H1 (cell line): ENCODE measurements at regions not wholly inside any gene's neighbourhood (a gene's known extent, or its start where the extent isn't known, plus 50 kb on each side); places are given as distances from the start of the nearest gene placed in this dataset.

Experiments used
- CTCF ChIA-PET: fragments of 300-600 bp; sonication (Branson Sonifier 250); formaldehyde crosslinking; loops from one replicate; lab custom pipeline; 2021; ENCODE audit not compliant: partially characterized antibody; lab: Charles Lee
- POLR2A ChIA-PET: fragments of 300-600 bp; sonication (Branson Sonifier 250); formaldehyde crosslinking; loops from one replicate; lab custom pipeline; 2021; ENCODE audit warnings: inconsistent platforms; ENCODE audit not compliant: partially characterized antibody; lab: Charles Lee
- DNase-seq, 2 experiments: peaks; one replicate each; pipeline versions ENCODE4 v3.0.0 to v3.0.0-alpha.2; 2010 to 2022; ENCODE audit warnings: low spot score in 2 of 2, low read depth in 1 of 2, mixed read lengths in 1 of 2
- FAIRE-seq: peaks from 2 replicates; lab custom pipeline; 2011; peaks lifted over from hg19 to GRCh38; lab: Jason Lieb, UNC
- H2AFZ ChIP-seq: 2 replicates; pipeline ENCODE4 v1.8.1; 2012; ENCODE audit warnings: low read length, inconsistent platforms
- H2AK5ac ChIP-seq: 2 replicates; pipeline ENCODE4 v1.6.1; 2013; ENCODE audit warnings: low read depth, low read length
- H2BK120ac ChIP-seq: replicated peaks from 2 replicates; pipeline ENCODE3; 2013; ENCODE audit warnings: low read depth, low read length, inconsistent platforms
- H2BK12ac ChIP-seq: 2 replicates; pipeline ENCODE4 v1.6.1; 2013; ENCODE audit warnings: low read depth, low read length
- H2BK15ac ChIP-seq: 2 replicates; pipeline ENCODE4 v1.6.1; 2013; ENCODE audit warnings: low read length
- H2BK20ac ChIP-seq: 2 replicates; pipeline ENCODE4 v1.6.1; 2013; ENCODE audit warnings: low read length
- H2BK5ac ChIP-seq: 2 replicates; pipeline ENCODE4 v1.6.1; 2013; ENCODE audit warnings: low read depth, low read length
- H3K14ac ChIP-seq: 2 replicates; pipeline ENCODE4 v1.6.1; 2013; ENCODE audit warnings: inconsistent platforms; ENCODE audit not compliant: insufficient read length
- H3K18ac ChIP-seq: 2 replicates; pipeline ENCODE4 v1.6.1; 2013; ENCODE audit warnings: low read length; ENCODE audit errors: extremely low read depth
- H3K23ac ChIP-seq: 2 replicates; pipeline ENCODE4 v1.6.1; 2013; ENCODE audit warnings: inconsistent platforms; ENCODE audit not compliant: insufficient read length
- H3K23me2 ChIP-seq: 2 replicates; pipeline ENCODE4 v1.6.1; 2013; ENCODE audit warnings: low read depth, low read length
- H3K27ac ChIP-seq: 2 replicates; pipeline ENCODE4 v1.6.1; 2011; ENCODE audit warnings: low read depth, low read length, inconsistent platforms
- H3K27me3 ChIP-seq, 4 experiments: replicated peaks in 1 of 4; 1 replicate in 1 of 4; 2 replicates in 3 of 4; pipeline versions ENCODE4 v1.6.1 to v1.8.1; 2011 to 2013; ENCODE audit warnings: low read length in 3 of 4, mild to moderate bottlenecking in 3 of 4, inconsistent platforms in 2 of 4, mixed read lengths in 2 of 4, moderate library complexity in 1 of 4; ENCODE audit not compliant: control insufficient read depth in 3 of 4, insufficient read depth in 3 of 4; ENCODE audit errors: extremely low read depth in 1 of 4
- H3K36me3 ChIP-seq, 4 experiments: 2 replicates each; pipeline versions ENCODE4 v1.6.1 to v1.8.1; 2011 to 2013; ENCODE audit warnings: mild to moderate bottlenecking in 4 of 4, low read length in 3 of 4, moderate library complexity in 2 of 4, control low read depth in 1 of 4, inconsistent platforms in 1 of 4; ENCODE audit not compliant: insufficient read depth in 4 of 4, control insufficient read depth in 2 of 4
- H3K4ac ChIP-seq: replicated peaks from 2 replicates; pipeline ENCODE3; 2013; ENCODE audit warnings: low read length, low read depth, mixed read lengths, inconsistent platforms; ENCODE audit not compliant: insufficient read length
- H3K4me1 ChIP-seq, 4 experiments: replicated peaks in 1 of 4; 1 replicate in 1 of 4; 2 replicates in 3 of 4; pipeline versions ENCODE4 v1.6.1 to v1.8.1; 2011 to 2013; ENCODE audit warnings: low read length in 3 of 4, inconsistent platforms in 2 of 4, mixed read lengths in 1 of 4; ENCODE audit not compliant: insufficient read depth in 4 of 4, control insufficient read depth in 3 of 4
- H3K4me2 ChIP-seq, 2 experiments: 2 replicates each; pipeline versions ENCODE4 v1.6.1 to v1.8.1; 2011 to 2013; ENCODE audit warnings: low read depth in 2 of 2, low read length in 2 of 2, control low read depth in 1 of 2, inconsistent platforms in 1 of 2, mild to moderate bottlenecking in 1 of 2; ENCODE audit not compliant: insufficient read depth in 1 of 2
- H3K4me3 ChIP-seq, 4 experiments: fragments of 200-600, 300-600 bp in 1 of 4; sonication (generic), shearing (Covaris generic), sonication (Bioruptor Twin) in 1 of 4; 2 replicates each; pipeline versions ENCODE4 v1.5.1 to v1.8.1; 2011 to 2016; ENCODE audit warnings: low read length in 4 of 4, low read depth in 3 of 4, control low read depth in 2 of 4, inconsistent platforms in 2 of 4, mild to moderate bottlenecking in 2 of 4, mixed read lengths in 1 of 4, moderate library complexity in 1 of 4; ENCODE audit not compliant: insufficient read depth in 2 of 4; ENCODE audit errors: extremely low read depth in 1 of 4
- H3K56ac ChIP-seq: replicated peaks from 2 replicates; pipeline ENCODE3; 2013; ENCODE audit warnings: low read depth, mild to moderate bottlenecking, mixed read lengths, low read length, inconsistent platforms; ENCODE audit not compliant: insufficient read length
- H3K79me1 ChIP-seq: 2 replicates; pipeline ENCODE4 v1.6.1; 2013; ENCODE audit warnings: low read depth, low read length, control low read depth
- H3K79me2 ChIP-seq, 2 experiments: 2 replicates each; pipeline versions ENCODE4 v1.6.1 to v1.8.1; 2012 to 2013; ENCODE audit warnings: low read length in 2 of 2, mild to moderate bottlenecking in 2 of 2, inconsistent platforms in 1 of 2; ENCODE audit not compliant: insufficient read depth in 2 of 2, control insufficient read depth in 1 of 2
- H3K9ac ChIP-seq, 4 experiments: replicated peaks in 1 of 4; 1 replicate in 1 of 4; 2 replicates in 3 of 4; pipeline versions ENCODE4 v1.6.1 to v1.8.1; 2011 to 2013; ENCODE audit warnings: low read depth in 3 of 4, low read length in 3 of 4, control low read depth in 2 of 4, mild to moderate bottlenecking in 2 of 4, moderate library complexity in 2 of 4, inconsistent platforms in 1 of 4; ENCODE audit errors: extremely low read depth in 1 of 4
- H3K9me3 ChIP-seq, 2 experiments: 2 replicates each; pipeline versions ENCODE4 v1.6.1 to v1.8.1; 2012 to 2013; ENCODE audit warnings: mild to moderate bottlenecking in 2 of 2, moderate library complexity in 2 of 2, control low read depth in 1 of 2, inconsistent platforms in 1 of 2, low read depth in 1 of 2, low read length in 1 of 2, mixed read lengths in 1 of 2; ENCODE audit not compliant: insufficient read depth in 2 of 2
- H4K20me1 ChIP-seq, 2 experiments: replicated peaks in 1 of 2; 2 replicates each; pipeline versions ENCODE3 to v1.8.1; 2011 to 2013; ENCODE audit warnings: inconsistent platforms in 2 of 2, low read length in 2 of 2, mild to moderate bottlenecking in 1 of 2; ENCODE audit not compliant: insufficient read depth in 2 of 2, control insufficient read depth in 1 of 2
- H4K5ac ChIP-seq: 2 replicates; pipeline ENCODE4 v1.6.1; 2013; ENCODE audit warnings: low read length, low read depth, mixed read lengths, inconsistent platforms; ENCODE audit not compliant: insufficient read length
- H4K8ac ChIP-seq: 2 replicates; pipeline ENCODE4 v1.8.0; 2013; ENCODE audit warnings: mild to moderate bottlenecking, moderate library complexity, low read length, inconsistent platforms; ENCODE audit not compliant: insufficient read depth; ENCODE audit errors: extremely low read depth
- H4K91ac ChIP-seq: replicated peaks from 2 replicates; pipeline ENCODE3; 2013; ENCODE audit warnings: low read length, mixed read lengths, inconsistent platforms; ENCODE audit not compliant: insufficient read length
- BACH1 ChIP-seq: IDR thresholded peaks from 2 replicates; pipeline ENCODE4 v1.6.1; 2012; ENCODE audit warnings: low read length, improper control_type of control experiment
- CBX5 ChIP-seq: fragments of 300-800, 300-1000 bp; sonication (generic); IDR thresholded peaks from 2 replicates; pipeline ENCODE4 v1.7.1; 2016; ENCODE audit warnings: antibody characterized with exemption, low read length, low read depth
- GTF2F1 ChIP-seq: IDR thresholded peaks from 2 replicates; pipeline ENCODE4 v1.6.1; 2012; ENCODE audit warnings: low read depth, low read length, improper control_type of control experiment, borderline replicate concordance
- HDAC2 ChIP-seq, 2 experiments: fragments of 300-600 bp in 1 of 2; sonication (generic) in 1 of 2; IDR thresholded peaks; 2 replicates each; pipeline ENCODE4 v1.6.1; 2011 to 2012; ENCODE audit warnings: low read depth in 2 of 2, low read length in 2 of 2, mild to moderate bottlenecking in 2 of 2, moderate library complexity in 2 of 2, borderline replicate concordance in 1 of 2, inconsistent platforms in 1 of 2
- JUN ChIP-seq: IDR thresholded peaks from 2 replicates; pipeline ENCODE4 v1.6.1; 2011; ENCODE audit warnings: low read depth, mild to moderate bottlenecking, improper control_type of control experiment, low read length
- KDM1A ChIP-seq: fragments of 200-600, 300-600 bp; sonication (generic); IDR thresholded peaks from 2 replicates; pipeline ENCODE4 v1.7.1; 2016; ENCODE audit warnings: mild to moderate bottlenecking, low read length, borderline replicate concordance
- POLR2AphosphoS5 ChIP-seq: IDR thresholded peaks from 2 replicates; pipeline ENCODE4 v1.6.1; 2011; ENCODE audit warnings: low read depth, low read length
- RBBP5 ChIP-seq: IDR thresholded peaks from 2 replicates; pipeline ENCODE4 v1.7.1; 2012; ENCODE audit warnings: low read depth, mild to moderate bottlenecking, inconsistent platforms, low read length, moderate library complexity, borderline replicate concordance
- SIRT6 ChIP-seq: IDR thresholded peaks from one replicate; pipeline ENCODE4 v1.7.1; 2012; ENCODE audit warnings: low read length, inconsistent platforms
- SRF ChIP-seq: IDR thresholded peaks from 2 replicates; pipeline ENCODE4 v1.6.1; 2011; ENCODE audit warnings: mild to moderate bottlenecking, low read depth, low read length, moderate library complexity
- TAF1 ChIP-seq: IDR thresholded peaks from 2 replicates; pipeline ENCODE4 v1.6.1; 2011; ENCODE audit warnings: mild to moderate bottlenecking, low read depth, low read length
- TCF12 ChIP-seq: IDR thresholded peaks from 2 replicates; pipeline ENCODE4 v1.6.1; 2011; ENCODE audit warnings: low read depth, mild to moderate bottlenecking, low read length
- WGBS, 2 experiments: shearing (Covaris generic) in 1 of 2; methylation state at CpG; one replicate each; pipeline versions ENCODE4 v1.1.6 to v1.1.7; 2013 to 2015; ENCODE audit warnings: low lambda C conversion rate in 2 of 2, mixed read lengths in 2 of 2, inconsistent platforms in 1 of 2, low coverage in 1 of 2, missing lambda C conversion rate in 1 of 2; ENCODE audit not compliant: insufficient replicate concordance in 2 of 2, insufficient coverage in 1 of 2, insufficient read length in 1 of 2; ENCODE audit errors: extremely low coverage in 1 of 2, missing lambda C conversion rate in 1 of 2; 5-methylcytosine and 5-hydroxymethylcytosine counted together

DNA sequence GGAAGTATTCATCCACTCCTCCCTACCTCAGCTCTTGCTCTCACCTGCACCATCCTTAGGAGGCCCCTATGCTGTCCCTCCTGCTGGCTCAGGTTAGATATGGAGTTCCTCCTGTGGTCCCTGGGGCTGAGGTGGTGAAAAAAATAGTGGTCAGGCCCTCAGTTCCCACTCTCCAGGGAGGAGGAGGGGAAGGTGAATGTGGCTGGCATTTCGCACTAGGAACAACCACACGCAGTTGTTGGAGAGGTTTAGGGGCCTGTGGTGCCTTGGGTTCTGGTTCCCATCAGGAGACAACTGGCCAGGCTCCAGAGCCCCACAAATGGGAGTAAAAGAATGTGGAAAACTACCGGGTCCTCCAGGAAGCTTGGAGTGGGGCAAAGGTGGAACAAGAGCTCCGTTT is 81.7 kb upstream of the HSPA9 start:
- H3K9ac ChIP-seq = no peak overlapping the region
- 94% methylated on average over 4 of the region's 4 CpGs; no CpG with 5 or more reads in 1 of the 2 experiments for WGBS, 2 experiments
- H3K23me2 ChIP-seq = no peaks in the 10 kb centered on the region; the same call in 1 of the 2 replicates
- no peak overlapping the region for H3K4me2 ChIP-seq
- no peak for DNase-seq
- no peak overlapping the region for H3K18ac ChIP-seq
- H2AK5ac ChIP-seq = no peak overlapping the region
- no peak overlapping the region for H3K4ac ChIP-seq
- no peaks in the 10 kb centered on the region for H3K9me3 ChIP-seq
- H3K27ac ChIP-seq = no peak overlapping the region
- H4K20me1 ChIP-seq = no peaks in the 10 kb centered on the region
- H3K27me3 ChIP-seq = no peaks in the 10 kb centered on the region
- H4K5ac ChIP-seq = no peak overlapping the region
- H3K4me3 ChIP-seq = no peak overlapping the region
- no peaks in the 10 kb centered on the region for H3K79me2 ChIP-seq
- no peak overlapping the region for H2BK120ac ChIP-seq
- H3K79me1 ChIP-seq = no peaks in the 10 kb centered on the region
- no peaks in the 10 kb centered on the region for H3K36me3 ChIP-seq
- FAIRE-seq = no peak
- H3K14ac ChIP-seq = no peak overlapping the region
- no peak overlapping the region for H4K8ac ChIP-seq
- H2BK12ac ChIP-seq = no peak overlapping the region
- no peak overlapping the region for H2AFZ ChIP-seq
- H2BK20ac ChIP-seq = no peak overlapping the region
- no peak overlapping the region for H4K91ac ChIP-seq
- H3K4me1 ChIP-seq = peaks cover 0 to 5% (median 0%) of the 10 kb centered on the region in 4 experiments; a peak in 2 of 7 replicates
- POLR2A ChIA-PET = interaction anchor here (0.6 kb wide), 1 partner anchor 193 kb away, joined by 3 read pairs; no protein-coding TSS in a partner anchor
- no peak overlapping the region for H2BK15ac ChIP-seq
- TF ChIP-seq SRF (no peak), GTF2F1 (no peak), BACH1 (no peak), HDAC2 (IDR thresholded peaks at IDR 0.05; ENCODE audit: borderline replicate concordance in 1 of 2, low read depth in 2 of 2, low read length in 2 of 2) (no peak), JUN (no peak), TCF12 (no peak), CBX5 (no peak), SIRT6 (no peak), TAF1 (no peak), KDM1A (no peak), POLR2AphosphoS5 (no peak), RBBP5 (no peak)
- H3K23ac ChIP-seq = no peak overlapping the region
- no peak overlapping the region for H3K56ac ChIP-seq
- CTCF ChIA-PET = interaction anchor here (0.5 to 19.6 kb wide), 8 partner anchors 8 to 605 kb away, joined by 3 to 192 read pairs (median 3); no protein-coding TSS in a partner anchor
- H2BK5ac ChIP-seq = no peak overlapping the region
